PC-3 (cell line): ENCODE measurements at regions not wholly inside any gene's neighbourhood (a gene's known extent, or its start where the extent isn't known, plus 50 kb on each side); places are given as distances from the start of the nearest gene placed in this dataset.

Experiments used
- EZH2phosphoT487 ChIP-seq: fragments of 300-600 bp; sonication (generic); IDR thresholded peaks from 2 replicates; pipeline ENCODE4 v1.6.1; 2018; ENCODE audit warnings: mild to moderate bottlenecking, antibody characterized with exemption, low read length, borderline replicate concordance
- TF ChIP-seq, protein P1 (sequence below): fragments of 300-600 bp; sonication (generic); conservative IDR thresholded peaks from 2 replicates; pipeline ENCODE4 v1.5.1; 2017; ENCODE audit warnings: antibody characterized with exemption, low read depth, mild to moderate bottlenecking, low read length

DNA sequence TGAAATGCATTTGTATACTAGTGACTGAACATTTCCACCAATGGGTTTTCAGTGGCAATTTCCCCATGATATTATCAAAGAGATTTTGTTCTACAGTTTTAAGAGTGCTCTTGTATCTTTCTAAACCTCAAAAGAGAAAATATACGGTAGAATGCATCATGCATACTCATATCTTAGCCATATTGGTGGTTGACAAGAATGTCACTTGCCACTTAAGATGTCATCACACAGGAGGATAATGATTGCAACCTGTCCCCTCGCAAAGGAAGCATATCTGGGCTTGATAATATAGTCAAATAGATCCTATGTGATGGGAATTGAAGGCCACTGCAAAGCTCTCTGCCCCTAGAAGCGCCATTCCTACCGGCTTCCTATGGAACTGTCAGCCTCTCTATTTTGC, 79.3 kb upstream of the ARMC3 start:
- TF ChIP-seq, protein P1, sequence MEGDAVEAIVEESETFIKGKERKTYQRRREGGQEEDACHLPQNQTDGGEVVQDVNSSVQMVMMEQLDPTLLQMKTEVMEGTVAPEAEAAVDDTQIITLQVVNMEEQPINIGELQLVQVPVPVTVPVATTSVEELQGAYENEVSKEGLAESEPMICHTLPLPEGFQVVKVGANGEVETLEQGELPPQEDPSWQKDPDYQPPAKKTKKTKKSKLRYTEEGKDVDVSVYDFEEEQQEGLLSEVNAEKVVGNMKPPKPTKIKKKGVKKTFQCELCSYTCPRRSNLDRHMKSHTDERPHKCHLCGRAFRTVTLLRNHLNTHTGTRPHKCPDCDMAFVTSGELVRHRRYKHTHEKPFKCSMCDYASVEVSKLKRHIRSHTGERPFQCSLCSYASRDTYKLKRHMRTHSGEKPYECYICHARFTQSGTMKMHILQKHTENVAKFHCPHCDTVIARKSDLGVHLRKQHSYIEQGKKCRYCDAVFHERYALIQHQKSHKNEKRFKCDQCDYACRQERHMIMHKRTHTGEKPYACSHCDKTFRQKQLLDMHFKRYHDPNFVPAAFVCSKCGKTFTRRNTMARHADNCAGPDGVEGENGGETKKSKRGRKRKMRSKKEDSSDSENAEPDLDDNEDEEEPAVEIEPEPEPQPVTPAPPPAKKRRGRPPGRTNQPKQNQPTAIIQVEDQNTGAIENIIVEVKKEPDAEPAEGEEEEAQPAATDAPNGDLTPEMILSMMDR: no peak
- TF ChIP-seq EZH2phosphoT487: no peak
